UCSD-AML1 (cell line): ENCODE measurements at regions not wholly inside any gene's neighbourhood (a gene's known extent, or its start where the extent isn't known, plus 50 kb on each side); places are given as distances from the start of the nearest gene placed in this dataset.

Experiments used
- DNase-seq: peaks from one replicate; lab custom pipeline; 2025; ENCODE audit not compliant: unreplicated experiment; lab: John Stamatoyannopoulos, UW

DNA sequence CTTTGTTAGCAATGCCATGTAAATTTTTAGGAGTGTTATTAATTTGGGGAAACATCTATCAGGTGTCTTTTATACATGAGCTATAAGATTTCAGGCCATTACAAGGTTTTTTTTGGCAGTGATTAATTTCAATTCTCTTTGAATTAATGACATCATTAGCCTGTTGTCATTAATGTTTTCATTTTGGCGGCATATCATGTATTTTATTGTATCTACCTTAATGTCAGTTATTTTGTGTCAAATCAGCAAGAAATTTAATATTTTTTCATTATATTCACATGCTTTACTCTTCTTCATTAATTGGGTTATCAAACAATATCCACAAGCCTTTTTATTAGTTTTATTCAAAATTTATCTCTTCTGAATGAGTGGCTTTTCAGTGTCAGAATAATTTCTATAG lies 153.0 kb upstream of the CAND1 start:
- DNase-seq: no peak

DNA sequence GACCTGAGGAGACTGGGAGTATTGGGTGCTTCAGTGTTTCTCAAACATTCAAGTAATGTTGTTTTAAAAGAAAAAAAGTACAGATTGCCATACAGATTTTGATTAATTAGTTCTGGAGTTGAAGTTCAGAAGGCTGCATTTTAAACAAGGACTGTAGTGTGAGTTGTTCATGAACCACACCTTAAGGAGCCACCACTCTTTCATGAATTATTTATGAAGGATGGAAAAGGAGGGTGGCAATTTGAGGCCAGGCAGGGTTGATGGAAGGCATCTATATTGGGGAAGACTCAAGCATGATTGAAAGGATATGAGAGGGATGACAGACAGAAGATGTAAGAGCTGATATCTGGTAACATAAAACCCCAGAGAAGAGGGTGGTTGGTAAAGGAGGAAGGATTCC lies 146.6 kb upstream of the CAND1 start:
- DNase-seq: no peak

DNA sequence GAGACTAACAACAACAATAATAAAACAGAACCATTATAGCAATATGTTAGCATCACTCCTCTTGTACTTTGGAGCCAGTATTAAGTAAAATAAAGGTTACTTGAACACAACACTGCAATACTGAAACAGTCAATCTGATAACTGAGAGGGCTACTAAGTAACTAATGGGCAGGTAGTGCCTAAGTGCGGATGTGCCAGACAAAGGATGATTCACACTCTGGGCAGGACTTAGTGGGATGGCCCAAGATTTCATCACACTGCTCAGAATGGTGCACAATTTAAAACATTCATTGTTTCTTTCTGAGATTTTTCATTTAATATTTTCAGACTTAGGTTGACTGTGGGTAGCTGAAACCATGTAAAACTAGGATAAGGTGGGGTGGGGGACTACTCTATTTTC lies 131.9 kb upstream of the CAND1 start:
- no peak for DNase-seq

DNA sequence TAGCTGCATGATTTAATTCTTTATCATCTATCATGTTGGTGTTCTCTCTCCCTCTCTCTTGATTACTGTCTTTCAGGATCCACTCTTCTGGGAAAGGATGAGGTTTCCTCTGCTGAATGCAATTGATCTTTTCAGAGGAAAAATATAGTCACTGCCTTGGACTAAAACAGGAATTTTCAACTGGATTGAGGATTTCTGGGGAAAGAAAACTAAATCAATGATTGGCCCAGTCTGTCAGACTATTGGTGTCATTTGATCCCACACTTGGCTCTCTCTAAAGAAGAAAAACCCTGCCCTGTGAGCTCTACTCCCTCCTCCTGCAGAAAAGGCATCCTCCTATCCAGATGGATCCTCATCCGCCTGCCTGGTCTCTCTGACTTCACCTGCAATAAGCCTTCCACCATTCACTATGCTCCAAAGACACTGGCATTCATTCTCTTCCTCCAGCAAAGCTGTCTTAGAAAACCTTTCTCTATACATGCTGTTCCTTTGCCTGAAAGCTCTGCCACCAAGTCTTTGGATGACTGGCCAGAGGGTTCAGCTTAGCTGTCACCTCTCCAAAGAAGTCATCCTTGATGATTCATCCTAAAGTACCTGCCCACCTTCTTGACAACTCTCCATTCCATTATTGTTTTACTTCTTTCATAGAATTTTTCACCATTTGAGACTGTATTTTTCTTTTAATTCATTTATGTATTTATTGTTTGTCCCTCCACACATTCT lies 127.7 kb upstream of the CAND1 start:
- no peak for DNase-seq

DNA sequence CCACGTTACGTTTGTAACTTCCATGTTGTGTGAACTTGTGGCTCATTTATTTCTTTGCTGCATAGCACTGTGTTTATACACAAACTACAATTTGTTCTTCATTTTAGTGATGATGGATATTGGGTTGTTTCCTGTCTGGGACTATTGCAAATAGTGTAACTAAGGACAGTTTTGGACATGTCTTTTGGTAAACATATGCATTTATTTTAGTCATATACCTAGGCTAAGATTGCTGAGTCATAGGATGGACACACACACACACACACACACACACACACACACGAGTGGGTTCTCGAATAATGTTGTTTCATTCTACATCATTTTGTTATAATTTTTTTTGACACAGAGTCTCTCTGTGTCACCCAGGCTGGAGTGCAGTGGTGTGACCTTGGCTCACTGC lies 123.5 kb upstream of the CAND1 start:
- no peak for DNase-seq

DNA sequence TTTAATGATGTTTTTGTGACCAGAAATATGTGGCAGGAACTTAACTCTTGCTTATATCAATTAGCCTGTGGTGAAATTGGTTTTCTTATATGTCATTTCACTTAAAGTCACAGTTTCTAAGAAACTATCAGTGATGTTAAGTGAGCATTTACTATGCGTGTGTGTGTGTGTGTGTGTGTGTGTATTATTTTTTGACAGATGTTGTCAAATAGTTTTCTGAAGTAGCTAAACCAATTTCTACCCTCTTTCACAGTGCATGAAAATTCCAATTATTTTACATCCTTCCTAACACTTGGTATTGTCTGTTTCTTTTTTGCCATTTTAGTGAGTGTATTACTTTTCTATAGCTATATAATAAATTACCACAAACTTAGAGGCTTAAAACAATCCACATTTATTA lies 122.1 kb upstream of the CAND1 start:
- DNase-seq: no peak

DNA sequence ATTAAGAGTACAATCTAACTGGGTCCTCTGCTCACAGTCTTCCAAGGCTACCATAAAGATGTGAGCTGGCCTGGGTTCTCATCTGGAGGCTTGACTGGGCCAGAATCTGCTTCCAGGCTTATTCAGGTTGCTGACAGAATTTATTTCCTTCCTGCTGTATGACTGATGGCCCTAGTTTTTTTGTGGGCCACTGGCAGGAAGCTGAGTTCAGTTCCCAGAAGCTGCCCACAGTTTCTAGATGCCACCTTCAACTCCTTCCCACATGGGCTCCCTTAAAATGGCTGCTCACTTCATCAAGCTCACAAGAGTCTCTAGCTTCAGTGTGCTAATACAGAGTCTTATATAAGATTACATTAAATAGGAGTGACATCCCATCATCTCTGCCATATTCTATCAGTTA lies 121.7 kb upstream of the CAND1 start:
- no peak for DNase-seq

DNA sequence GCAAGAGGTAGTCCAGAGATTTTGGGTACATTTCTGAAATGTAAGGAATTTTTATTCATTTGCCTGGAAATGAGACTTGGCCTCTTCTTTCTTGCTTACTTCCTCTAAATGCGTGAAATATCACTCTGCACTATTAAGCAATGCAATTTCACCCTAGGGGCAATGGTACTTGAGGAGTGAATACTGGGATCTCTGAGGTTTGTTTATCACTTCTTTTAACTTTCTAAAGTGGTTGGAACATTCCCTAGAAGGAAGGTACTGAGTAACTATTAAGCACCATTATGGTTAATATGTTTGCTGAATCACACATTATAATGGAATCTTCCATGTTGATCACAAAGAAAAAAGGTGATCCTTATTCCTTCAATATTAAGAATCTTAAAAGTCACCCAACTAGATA lies 120.9 kb upstream of the CAND1 start:
- DNase-seq: no peak

DNA sequence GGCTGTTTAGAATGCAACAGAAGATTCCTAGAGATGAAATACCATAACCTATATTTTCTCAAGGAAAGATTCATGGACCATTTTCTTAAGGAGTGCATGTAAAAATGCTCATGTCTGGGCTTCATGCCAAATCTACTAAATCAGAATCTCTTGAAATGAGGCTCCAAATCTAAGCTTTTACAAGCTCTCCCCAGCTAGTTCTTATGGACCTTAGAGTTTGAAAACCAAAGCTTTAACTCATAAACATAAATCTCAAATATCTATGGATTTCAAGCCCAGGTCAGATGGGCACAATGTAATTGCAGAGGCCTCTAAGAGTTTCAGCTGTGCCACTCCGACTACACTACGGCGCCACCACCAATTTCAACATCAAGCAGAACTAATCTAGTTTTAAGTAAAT lies 117.3 kb upstream of the CAND1 start:
- no peak for DNase-seq

DNA sequence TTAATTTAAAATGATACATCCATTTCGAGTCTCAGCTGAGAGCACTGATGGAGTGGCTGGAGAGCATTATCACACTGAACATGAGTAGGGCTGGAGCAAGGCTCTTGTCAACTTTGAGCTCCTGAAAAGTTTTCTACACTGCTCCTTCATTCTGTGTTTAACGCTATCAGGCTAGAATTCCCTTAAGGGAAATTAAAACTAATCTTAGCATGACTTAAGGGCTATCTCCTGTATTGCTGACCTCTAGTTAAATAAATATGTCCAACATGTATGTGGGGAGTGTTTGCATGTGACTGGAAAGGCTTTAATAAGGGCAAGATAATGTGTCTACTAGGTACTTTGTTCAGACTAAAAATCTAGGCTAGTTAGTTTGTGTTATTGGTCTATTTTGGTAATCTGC lies 116.7 kb upstream of the CAND1 start:
- DNase-seq: no peak

DNA sequence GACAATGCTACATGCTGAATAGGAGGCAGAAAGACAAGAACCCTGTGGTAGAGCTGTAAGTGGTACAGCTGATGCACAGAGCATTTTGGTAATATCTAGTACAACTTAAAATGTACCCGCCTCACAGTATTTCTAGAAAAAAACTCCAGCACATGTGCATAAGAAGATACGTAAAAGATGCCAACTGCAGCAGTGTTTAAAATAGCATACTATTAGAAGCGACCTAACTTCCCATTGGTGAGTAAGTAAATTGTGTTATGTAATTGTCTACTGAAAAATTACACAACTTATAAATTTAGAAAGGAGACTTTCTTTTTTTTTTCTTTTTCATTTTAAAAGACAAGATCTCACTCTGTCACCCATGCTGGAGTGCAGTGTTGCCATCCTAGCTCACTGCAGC lies 114.3 kb upstream of the CAND1 start:
- no peak for DNase-seq

DNA sequence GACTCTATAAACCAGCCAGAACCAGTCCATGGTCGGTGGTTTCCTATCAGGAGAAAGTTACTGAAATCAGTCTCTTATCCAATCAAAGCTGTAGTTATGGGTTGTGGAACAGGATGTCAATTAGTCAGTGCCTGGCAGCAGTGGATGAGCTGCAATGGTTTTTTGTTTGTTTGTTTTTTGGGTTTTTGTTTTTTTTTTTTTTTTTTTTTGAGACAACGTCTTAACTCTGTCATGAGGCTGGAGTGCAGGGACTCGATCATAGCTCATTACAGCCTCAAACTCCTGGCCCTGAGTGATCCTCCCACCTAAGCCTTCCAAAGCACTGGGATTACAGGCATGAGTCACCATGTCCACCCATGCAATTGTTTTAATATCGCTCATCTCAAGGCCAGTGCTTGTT lies 113.3 kb upstream of the CAND1 start:
- no peak for DNase-seq

DNA sequence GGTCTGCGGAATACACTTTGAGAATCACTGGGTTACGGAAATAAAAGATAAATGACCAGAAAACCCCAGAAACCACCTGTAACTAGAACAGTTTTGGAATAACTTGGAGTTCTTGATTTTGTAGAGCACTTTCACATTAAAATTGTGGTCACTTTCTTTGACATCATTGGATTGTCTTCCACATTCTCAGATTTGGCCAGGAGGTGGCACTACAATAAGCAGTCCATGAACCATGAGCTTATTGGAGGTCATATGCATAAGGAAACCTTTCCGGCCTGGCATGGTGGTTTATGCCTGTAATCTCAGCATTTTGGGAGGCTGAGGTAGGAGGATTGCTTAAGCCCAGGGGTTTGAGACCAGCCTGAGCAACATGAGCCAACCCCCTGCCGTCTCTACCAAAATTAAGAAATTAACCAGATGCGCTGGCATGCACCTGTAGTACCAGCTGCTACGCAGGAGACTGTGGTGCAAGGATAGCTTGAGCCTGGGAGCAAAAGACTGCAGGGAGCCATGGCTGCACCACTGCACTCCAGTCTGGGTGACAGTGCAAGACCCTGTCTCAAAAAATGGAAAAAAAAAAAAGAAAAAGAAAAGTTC lies 107.7 kb upstream of the CAND1 start:
- no peak for DNase-seq

DNA sequence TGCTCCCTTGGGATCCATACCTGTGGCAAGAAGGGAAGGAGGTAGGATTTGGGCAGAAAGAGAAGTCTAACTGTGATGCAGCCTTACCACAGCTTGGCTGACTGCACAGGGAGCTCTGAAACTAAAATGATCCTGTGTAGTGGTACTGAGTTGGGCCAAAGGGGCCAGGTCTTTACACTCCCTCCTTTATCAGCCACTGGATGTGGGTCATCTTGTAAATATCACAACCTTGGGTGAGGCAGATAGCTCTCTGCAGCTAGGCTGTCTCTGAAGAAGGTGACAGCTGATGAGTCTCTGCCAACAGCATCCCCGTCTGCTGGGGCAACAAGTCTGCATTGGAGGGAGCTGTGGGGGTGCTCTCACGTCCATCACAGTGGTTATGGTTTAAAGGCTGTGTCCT lies 95.9 kb upstream of the CAND1 start:
- DNase-seq: no peak

DNA sequence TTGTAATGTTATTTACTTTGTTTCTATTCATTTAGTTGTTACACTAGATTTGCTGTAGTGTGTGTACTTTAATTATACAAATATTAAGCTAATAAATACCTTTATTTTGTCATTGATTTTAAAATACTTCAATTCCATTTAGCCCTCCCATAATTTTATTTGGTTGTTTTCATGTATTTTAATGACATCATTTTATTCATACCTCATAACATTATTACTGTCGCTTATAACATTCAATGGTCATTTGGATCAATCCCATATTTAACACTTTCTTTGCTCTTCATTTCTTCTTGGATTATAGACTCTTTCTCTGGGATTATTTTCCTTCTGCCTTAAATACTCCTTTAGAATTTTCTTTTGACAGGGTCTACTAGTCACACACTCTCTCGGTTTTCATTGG lies 86.6 kb upstream of the CAND1 start:
- no peak for DNase-seq

DNA sequence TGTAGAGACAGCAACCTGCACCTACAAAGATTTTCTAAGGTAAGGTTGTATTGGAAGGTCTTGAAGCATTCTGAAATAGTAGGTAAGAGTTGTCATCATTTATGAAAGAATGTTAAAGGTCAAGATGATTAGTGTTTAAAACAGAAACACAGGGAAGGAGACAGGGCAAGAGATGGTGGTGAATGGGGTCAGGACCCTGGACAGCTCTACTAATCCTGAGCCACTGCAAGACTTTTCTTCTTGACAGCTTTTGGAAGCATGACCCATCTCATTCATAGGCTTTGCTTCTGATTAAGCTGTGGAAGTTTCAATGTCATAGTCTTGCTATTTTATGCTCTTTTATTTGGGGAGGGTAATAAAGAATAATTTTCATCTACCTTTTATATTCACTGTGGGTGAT lies 75.5 kb upstream of the CAND1 start:
- DNase-seq: no peak

DNA sequence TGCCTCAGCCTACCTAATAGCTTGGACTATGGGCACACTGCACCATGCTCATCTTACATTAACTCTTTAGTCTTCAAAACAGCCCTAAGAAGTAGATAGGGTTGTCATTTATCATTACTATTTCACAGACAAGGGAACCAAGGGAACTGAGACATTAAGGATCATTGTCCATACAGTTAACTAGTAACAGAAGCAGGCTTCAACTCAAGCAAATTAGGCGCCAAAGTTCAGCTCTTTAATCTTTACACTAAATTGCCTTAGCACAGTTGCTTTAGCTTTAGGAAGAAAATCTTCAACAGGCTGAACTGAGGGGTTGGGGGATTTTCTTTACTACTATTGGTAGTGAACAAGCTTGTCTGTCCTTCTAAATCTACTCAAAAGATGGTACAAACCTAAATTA lies 68.8 kb upstream of the CAND1 start:
- DNase-seq: no peak

DNA sequence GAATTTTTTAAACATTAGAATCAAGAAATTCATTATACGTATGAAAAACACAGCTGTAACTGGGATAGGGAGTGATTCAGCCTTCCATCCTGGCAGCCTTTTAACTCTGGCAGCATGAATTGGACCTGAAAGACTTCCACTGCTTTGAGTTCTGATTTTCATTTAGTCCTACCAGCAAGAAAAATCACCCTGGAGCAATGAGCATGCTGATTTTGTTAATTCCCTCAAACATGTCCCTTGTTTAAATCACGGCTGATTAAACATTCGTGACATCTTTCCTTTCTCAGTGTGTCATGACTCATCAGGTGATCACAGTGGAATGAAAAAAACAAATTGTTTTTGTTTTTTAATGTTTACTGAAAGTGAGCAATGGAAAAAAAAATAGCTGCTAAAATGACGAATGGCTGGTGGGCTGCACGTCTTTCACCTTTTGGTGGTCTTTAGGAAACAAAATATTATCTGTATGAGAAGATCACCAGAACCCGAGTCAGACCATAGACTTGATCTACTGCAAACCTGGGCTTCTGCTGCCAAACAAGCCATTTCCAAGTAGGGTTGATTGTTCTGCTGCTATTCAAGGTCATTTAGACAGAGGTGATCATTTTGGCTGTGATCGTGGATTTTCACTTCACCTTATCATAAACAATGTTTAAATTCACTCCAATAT lies 67.0 kb upstream of the CAND1 start:
- no peak for DNase-seq

DNA sequence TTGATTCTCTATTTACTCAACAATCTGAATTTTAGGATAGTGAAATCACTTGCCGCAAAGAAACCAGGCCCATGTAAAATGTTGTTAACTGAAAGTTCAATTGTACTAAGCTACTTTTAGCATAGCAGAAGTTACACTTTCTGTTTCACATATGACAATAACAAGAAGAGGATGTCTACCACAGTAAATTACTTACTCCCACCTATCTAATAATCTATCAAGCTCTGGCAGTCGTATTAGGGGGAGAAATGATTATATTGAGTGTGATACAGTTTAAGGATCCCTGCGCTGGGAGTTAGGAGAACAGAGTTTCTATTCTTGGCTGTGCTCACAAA lies 66.5 kb upstream of the CAND1 start:
- no peak for DNase-seq

DNA sequence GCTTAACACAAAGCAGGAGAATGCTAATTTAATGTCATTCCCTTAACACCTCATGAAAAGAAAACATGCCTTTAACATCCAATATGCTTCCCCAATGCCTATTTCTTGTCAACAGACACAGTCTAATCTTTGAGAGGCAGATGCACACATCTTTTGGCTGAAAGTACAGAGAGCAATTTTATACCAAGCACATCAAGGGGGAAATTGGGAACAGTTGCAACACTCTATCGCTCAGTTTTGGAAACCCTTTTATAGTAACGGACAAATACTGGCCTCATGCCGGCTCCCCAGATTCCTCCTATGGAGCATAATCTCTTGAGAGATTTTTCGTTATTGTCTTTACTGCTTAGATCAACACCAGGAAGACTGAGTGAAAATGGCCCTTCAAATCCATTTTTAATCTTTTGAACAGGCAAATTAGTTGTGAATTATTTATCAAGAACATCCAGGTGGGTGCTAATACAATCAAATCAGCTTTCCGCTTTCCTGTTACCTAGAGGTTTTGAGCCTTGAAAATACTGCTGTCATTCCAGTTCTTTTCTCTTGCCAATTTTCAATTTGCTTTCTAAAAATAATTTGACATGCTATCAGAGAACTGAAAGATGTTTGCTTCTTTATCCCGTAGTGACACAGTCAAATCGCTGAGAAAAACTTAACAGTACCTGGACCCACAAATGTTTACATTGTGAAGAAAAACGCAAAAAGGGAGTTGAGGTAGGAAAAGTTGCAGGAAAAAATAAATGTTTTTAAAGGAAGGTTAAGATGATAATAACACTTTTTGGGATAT lies 60.7 kb upstream of the CAND1 start:
- no peak for DNase-seq

DNA sequence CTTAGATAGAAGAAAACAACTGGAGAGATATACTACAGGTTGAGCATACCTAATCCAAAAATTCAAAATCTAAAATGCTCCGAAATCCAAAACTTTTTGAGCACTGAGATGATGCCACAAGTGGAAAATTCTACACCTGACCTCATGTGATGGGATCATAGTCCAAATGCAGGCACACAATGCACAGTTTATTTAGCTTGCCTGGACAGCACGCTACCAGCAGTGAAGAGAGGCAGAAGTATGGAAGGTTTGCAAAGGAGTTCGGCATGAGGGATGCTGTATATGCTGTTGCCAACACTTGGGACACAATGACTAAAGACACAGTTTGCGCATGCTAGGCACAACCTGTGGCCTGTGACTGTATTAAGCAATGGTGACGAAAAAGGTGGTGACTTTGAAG lies 58.1 kb upstream of the CAND1 start:
- no peak for DNase-seq

DNA sequence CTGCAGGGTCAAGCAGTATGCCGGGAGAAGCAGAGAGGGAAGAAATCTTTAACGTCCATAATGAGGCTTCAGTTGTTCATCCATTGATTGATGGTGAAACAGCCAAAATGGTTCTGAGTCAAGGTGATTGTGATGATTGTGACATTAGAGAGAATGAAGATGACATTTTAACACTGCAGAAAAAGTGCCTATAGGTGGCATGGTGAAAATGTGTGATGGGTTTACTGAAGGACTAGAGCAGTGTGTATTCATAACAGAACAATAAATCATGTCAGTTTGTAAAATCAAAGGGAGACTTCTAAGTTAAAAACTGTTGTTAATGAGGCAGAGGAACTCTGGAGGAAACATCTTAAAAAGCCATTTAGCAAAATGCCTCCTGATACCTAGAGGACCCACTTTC lies 57.7 kb upstream of the CAND1 start:
- no peak for DNase-seq
